RCC 7860 (cell line): ENCODE measurements at regions not wholly inside any gene's neighbourhood (a gene's known extent, or its start where the extent isn't known, plus 50 kb on each side); places are given as distances from the start of the nearest gene placed in this dataset.

Experiments
- DNase-seq: peaks from one replicate; pipeline ENCODE4 v3.0.0-alpha.2; 2015; ENCODE audit warnings: low spot score
- FAIRE-seq: peaks from 2 replicates; lab custom pipeline; 2012; peaks lifted over from hg19 to GRCh38; lab: Jason Lieb, UNC

- DNase-seq (no peak), FAIRE-seq (no peak)
Observed at GRCh38 chr1:104787866-104788510, 1038.3 kb downstream of the AMY1C start.

GRCh38 chr1:104791030-104791429, 1041.3 kb downstream of the AMY1C start:
- no peak for DNase-seq
- no peak for FAIRE-seq

- no peak for FAIRE-seq
Observed at GRCh38 chr1:104794035-104794434, 1044.3 kb downstream of the AMY1C start.

GRCh38 chr1:104795931-104796330, 1046.2 kb downstream of the AMY1C start:
- DNase-seq = no peak
- no peak for FAIRE-seq

More at GRCh38 chr1:104794035-104794434, 1044.3 kb downstream of the AMY1C start:
- DNase-seq = no peak

- DNase-seq (no peak), FAIRE-seq (no peak)
Observed at GRCh38 chr1:104797982-104798381, 1048.3 kb downstream of the AMY1C start.

- DNase-seq = no peak
Observed at GRCh38 chr1:104801344-104801743, 1051.6 kb downstream of the AMY1C start.

GRCh38 chr1:104804147-104804546, 1054.4 kb downstream of the AMY1C start:
- DNase-seq (no peak), FAIRE-seq (no peak)

More at GRCh38 chr1:104801344-104801743, 1051.6 kb downstream of the AMY1C start:
- FAIRE-seq = no peak

GRCh38 chr1:104807590-104807989, 1057.9 kb downstream of the AMY1C start:
- FAIRE-seq (no peak), DNase-seq (no peak)

GRCh38 chr1:104825401-104825800, 1075.7 kb downstream of the AMY1C start:
- FAIRE-seq = no peak

GRCh38 chr1:104830534-104830933, 1080.8 kb downstream of the AMY1C start:
- DNase-seq = no peak
- FAIRE-seq = no peak

More at GRCh38 chr1:104825401-104825800, 1075.7 kb downstream of the AMY1C start:
- DNase-seq = no peak

GRCh38 chr1:104852151-104852550, 1102.5 kb downstream of the AMY1C start:
- FAIRE-seq (no peak), DNase-seq (no peak)

GRCh38 chr1:104853276-104853675, 1103.6 kb downstream of the AMY1C start:
- no peak for FAIRE-seq

GRCh38 chr1:104854529-104854928, 1104.8 kb downstream of the AMY1C start:
- no peak for FAIRE-seq
- no peak for DNase-seq

More at GRCh38 chr1:104853276-104853675, 1103.6 kb downstream of the AMY1C start:
- DNase-seq = no peak

GRCh38 chr1:104855550-104855949, 1105.9 kb downstream of the AMY1C start:
- DNase-seq (no peak), FAIRE-seq (no peak)

GRCh38 chr1:104856091-104856490, 1106.4 kb downstream of the AMY1C start:
- no peak for DNase-seq

GRCh38 chr1:104856518-104856917, 1106.8 kb downstream of the AMY1C start:
- no peak for DNase-seq
- no peak for FAIRE-seq

More at GRCh38 chr1:104856091-104856490, 1106.4 kb downstream of the AMY1C start:
- FAIRE-seq = no peak

GRCh38 chr1:104868794-104869193, 1119.1 kb downstream of the AMY1C start:
- DNase-seq (no peak), FAIRE-seq (no peak)

- DNase-seq (no peak), FAIRE-seq (no peak)
Observed at GRCh38 chr1:104874044-104874443, 1124.3 kb downstream of the AMY1C start.

- DNase-seq = no peak
- FAIRE-seq = no peak
Observed at GRCh38 chr1:104878203-104878909, 1128.7 kb downstream of the AMY1C start.

GRCh38 chr1:104884939-104885338, 1135.2 kb downstream of the AMY1C start:
- DNase-seq = no peak
- no peak for FAIRE-seq

GRCh38 chr1:104905322-104905721, 1155.6 kb downstream of the AMY1C start:
- DNase-seq (no peak), FAIRE-seq (no peak)

- no peak for FAIRE-seq
- DNase-seq = no peak
Observed at GRCh38 chr1:104906141-104906540, 1156.4 kb downstream of the AMY1C start.
